Progenitor cell of endocrine pancreas (in vitro differentiated cells): ENCODE measurements at regions not wholly inside any gene's neighbourhood (a gene's known extent, or its start where the extent isn't known, plus 50 kb on each side); places are given as distances from the start of the nearest gene placed in this dataset.

Experiments used
- DNase-seq: peaks from one replicate; pipeline ENCODE4 v3.0.0; 2021; ENCODE audit warnings: low spot score; ENCODE audit not compliant: unreplicated experiment
- H3K27ac Mint-ChIP-seq: 2 replicates; pipeline ENCODE4 v1.8.0; 2021; ENCODE audit warnings: mild to moderate bottlenecking, moderate library complexity, mixed read lengths
- H3K27me3 Mint-ChIP-seq: 2 replicates; pipeline ENCODE4 v1.8.0; 2021; ENCODE audit warnings: mixed read lengths
- H3K36me3 Mint-ChIP-seq: 2 replicates; pipeline ENCODE4 v1.8.0; 2022; ENCODE audit warnings: mixed read lengths; ENCODE audit not compliant: insufficient read depth
- H3K4me1 Mint-ChIP-seq: 2 replicates; pipeline ENCODE4 v1.8.0; 2021; ENCODE audit warnings: low read depth, mixed read lengths
- H3K4me3 Mint-ChIP-seq: 2 replicates; pipeline ENCODE4 v1.8.0; 2021; ENCODE audit warnings: low read depth, mild to moderate bottlenecking, moderate library complexity, mixed read lengths
- H3K9me3 Mint-ChIP-seq: 2 replicates; pipeline ENCODE4 v1.8.0; 2021; ENCODE audit warnings: low read depth, mixed read lengths
- TF ChIP-seq, protein P1 (sequence below): fragments of 200-600 bp; sonication (generic); IDR thresholded peaks from one replicate; pipeline ENCODE4 v1.5.0; 2021; ENCODE audit warnings: antibody characterized with exemption, mild to moderate bottlenecking; ENCODE audit not compliant: unreplicated experiment

- Mint-ChIP-seq H3K4me1 (no peaks in the 10 kb centered on the region), H3K36me3 (no peaks in the 10 kb centered on the region), H3K4me3 (no peak overlapping the region), H3K9me3 (no peaks in the 10 kb centered on the region), H3K27me3 (no peaks in the 10 kb centered on the region), H3K27ac (no peak overlapping the region)
- DNase-seq: no peak
- TF ChIP-seq, protein P1, sequence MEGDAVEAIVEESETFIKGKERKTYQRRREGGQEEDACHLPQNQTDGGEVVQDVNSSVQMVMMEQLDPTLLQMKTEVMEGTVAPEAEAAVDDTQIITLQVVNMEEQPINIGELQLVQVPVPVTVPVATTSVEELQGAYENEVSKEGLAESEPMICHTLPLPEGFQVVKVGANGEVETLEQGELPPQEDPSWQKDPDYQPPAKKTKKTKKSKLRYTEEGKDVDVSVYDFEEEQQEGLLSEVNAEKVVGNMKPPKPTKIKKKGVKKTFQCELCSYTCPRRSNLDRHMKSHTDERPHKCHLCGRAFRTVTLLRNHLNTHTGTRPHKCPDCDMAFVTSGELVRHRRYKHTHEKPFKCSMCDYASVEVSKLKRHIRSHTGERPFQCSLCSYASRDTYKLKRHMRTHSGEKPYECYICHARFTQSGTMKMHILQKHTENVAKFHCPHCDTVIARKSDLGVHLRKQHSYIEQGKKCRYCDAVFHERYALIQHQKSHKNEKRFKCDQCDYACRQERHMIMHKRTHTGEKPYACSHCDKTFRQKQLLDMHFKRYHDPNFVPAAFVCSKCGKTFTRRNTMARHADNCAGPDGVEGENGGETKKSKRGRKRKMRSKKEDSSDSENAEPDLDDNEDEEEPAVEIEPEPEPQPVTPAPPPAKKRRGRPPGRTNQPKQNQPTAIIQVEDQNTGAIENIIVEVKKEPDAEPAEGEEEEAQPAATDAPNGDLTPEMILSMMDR: no peak
Observed at GRCh38 chrX:98516120-98516519, 1632.4 kb downstream of the RPA4 start.

GRCh38 chrX:98523026-98523425 lies 1639.3 kb downstream of the RPA4 start:
- peaks cover 3% of the 10 kb centered on the region for H3K4me1 Mint-ChIP-seq
- TF ChIP-seq, protein P1: no peak
- no peak overlapping the region for H3K27ac Mint-ChIP-seq
- H3K4me3 Mint-ChIP-seq: no peak overlapping the region
- DNase-seq: no peak
- H3K36me3 Mint-ChIP-seq: no peaks in the 10 kb centered on the region
- no peaks in the 10 kb centered on the region for H3K27me3 Mint-ChIP-seq
- H3K9me3 Mint-ChIP-seq: no peaks in the 10 kb centered on the region

DNA sequence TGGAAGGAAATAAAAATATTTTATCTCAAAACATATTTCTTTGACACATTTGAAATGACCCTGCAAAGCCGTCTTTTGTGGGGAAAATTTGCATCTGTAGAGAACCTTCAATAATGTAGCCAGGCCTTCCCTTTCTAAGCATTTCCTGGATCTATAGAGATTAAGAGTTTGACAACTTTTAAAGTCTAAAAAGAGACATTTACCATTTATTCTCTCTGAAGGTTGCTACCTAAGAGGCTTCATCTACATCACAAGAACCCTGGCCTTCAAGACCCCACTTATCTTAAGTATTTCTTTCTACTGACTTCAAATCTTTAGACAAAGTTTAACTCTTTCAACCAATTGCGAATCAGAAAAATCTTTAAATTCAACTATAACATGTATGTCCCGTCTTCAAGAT lies 1639.8 kb downstream of the RPA4 start:
- H3K36me3 Mint-ChIP-seq: no peaks in the 10 kb centered on the region
- no peak overlapping the region for H3K27ac Mint-ChIP-seq
- H3K27me3 Mint-ChIP-seq: no peaks in the 10 kb centered on the region
- H3K4me1 Mint-ChIP-seq: peaks cover 3% of the 10 kb centered on the region
- H3K4me3 Mint-ChIP-seq: no peak overlapping the region
- peaks cover 3% of the 10 kb centered on the region for H3K9me3 Mint-ChIP-seq
- no peak for DNase-seq
- TF ChIP-seq, protein P1: no peak

GRCh38 chrX:98548519-98548918 lies 1664.8 kb downstream of the RPA4 start:
- no peaks in the 10 kb centered on the region for H3K4me1 Mint-ChIP-seq
- H3K9me3 Mint-ChIP-seq: peaks cover 4% of the 10 kb centered on the region
- DNase-seq: no peak
- H3K27me3 Mint-ChIP-seq: no peaks in the 10 kb centered on the region
- TF ChIP-seq, protein P1: no peak
- no peaks in the 10 kb centered on the region for H3K36me3 Mint-ChIP-seq
- no peak overlapping the region for H3K27ac Mint-ChIP-seq
- H3K4me3 Mint-ChIP-seq: no peak overlapping the region

GRCh38 chrX:98568795-98569194 lies 1685.1 kb downstream of the RPA4 start:
- H3K27ac Mint-ChIP-seq: no peak overlapping the region

More at GRCh38 chrX:98568795-98569194, 1685.1 kb downstream of the RPA4 start:
- Mint-ChIP-seq H3K4me1 (peaks cover 2% of the 10 kb centered on the region), H3K4me3 (no peak overlapping the region), H3K27me3 (no peaks in the 10 kb centered on the region), H3K9me3 (peaks cover 5% of the 10 kb centered on the region), H3K36me3 (no peaks in the 10 kb centered on the region)
- TF ChIP-seq, protein P1: no peak
- DNase-seq: no peak
